Stomach (tissue), 4 donors: ENCODE measurements at regions not wholly inside any gene's neighbourhood (a gene's known extent, or its start where the extent isn't known, plus 50 kb on each side); places are given as distances from the start of the nearest gene placed in this dataset.

ENCODE experiments used
- EP300 ChIP-seq: sonication (generic); formaldehyde crosslinking; IDR thresholded peaks from one replicate; pipeline ENCODE4 v1.6.1; 2017; ENCODE audit warnings: antibody characterized with exemption
- POLR2A ChIP-seq, 4 donors: fragments of 450-650 bp; IDR thresholded peaks; one replicate each; pipeline ENCODE4 v1.6.1; 2016; ENCODE audit warnings: antibody characterized with exemption in 4 of 4, control low read depth in 2 of 4, mild to moderate bottlenecking in 1 of 4, moderate library complexity in 1 of 4
- TF ChIP-seq, protein P1 (sequence below), 7 experiments: fragments of 450-650 bp in 4 of 7; fragments of 200-600 bp in 3 of 7; sonication (generic) in 3 of 7; IDR thresholded peaks; one replicate each; pipeline ENCODE4 v1.5.1; 2016 to 2019; ENCODE audit warnings: antibody characterized with exemption in 7 of 7, control low read depth in 2 of 7, mild to moderate bottlenecking in 1 of 7

GRCh38 chr13:81539643-81540150 lies 1198.8 kb upstream of the SPRY2 start:
- TF ChIP-seq, protein P1, sequence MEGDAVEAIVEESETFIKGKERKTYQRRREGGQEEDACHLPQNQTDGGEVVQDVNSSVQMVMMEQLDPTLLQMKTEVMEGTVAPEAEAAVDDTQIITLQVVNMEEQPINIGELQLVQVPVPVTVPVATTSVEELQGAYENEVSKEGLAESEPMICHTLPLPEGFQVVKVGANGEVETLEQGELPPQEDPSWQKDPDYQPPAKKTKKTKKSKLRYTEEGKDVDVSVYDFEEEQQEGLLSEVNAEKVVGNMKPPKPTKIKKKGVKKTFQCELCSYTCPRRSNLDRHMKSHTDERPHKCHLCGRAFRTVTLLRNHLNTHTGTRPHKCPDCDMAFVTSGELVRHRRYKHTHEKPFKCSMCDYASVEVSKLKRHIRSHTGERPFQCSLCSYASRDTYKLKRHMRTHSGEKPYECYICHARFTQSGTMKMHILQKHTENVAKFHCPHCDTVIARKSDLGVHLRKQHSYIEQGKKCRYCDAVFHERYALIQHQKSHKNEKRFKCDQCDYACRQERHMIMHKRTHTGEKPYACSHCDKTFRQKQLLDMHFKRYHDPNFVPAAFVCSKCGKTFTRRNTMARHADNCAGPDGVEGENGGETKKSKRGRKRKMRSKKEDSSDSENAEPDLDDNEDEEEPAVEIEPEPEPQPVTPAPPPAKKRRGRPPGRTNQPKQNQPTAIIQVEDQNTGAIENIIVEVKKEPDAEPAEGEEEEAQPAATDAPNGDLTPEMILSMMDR (IDR thresholded peaks at IDR 0.05), result no peak
- TF ChIP-seq EP300 (no peak), POLR2A (IDR thresholded peaks at IDR 0.05) (no peak)
